HEK293T (cell line): ENCODE measurements at regions not wholly inside any gene's neighbourhood (a gene's known extent, or its start where the extent isn't known, plus 50 kb on each side); places are given as distances from the start of the nearest gene placed in this dataset.
"Not testable (repeated sequence)": the region's sequence is repeated elsewhere in the genome, so short reads cannot be mapped to it uniquely, and the experiment has no call there.

Experiments
- CTCF ChIA-PET: fragments of 350-600 bp; formaldehyde crosslinking; extraction: SDS; loops from one replicate; lab custom pipeline; 2021; ENCODE audit warnings: antibody characterized with exemption, inconsistent platforms; lab: Yijun Ruan, JAX
- POLR2A ChIA-PET: fragments of 350-600 bp; formaldehyde crosslinking; extraction: SDS; loops from one replicate; lab custom pipeline; 2020; ENCODE audit warnings: antibody characterized with exemption, inconsistent platforms; lab: Yijun Ruan, JAX
- DNase-seq: peaks from one replicate; pipeline ENCODE4 v3.0.0; 2012; ENCODE audit warnings: mixed read lengths; ENCODE audit errors: extremely low spot score
- ARNT ChIP-seq: fragments of 450-650 bp; IDR thresholded peaks from 2 replicates; pipeline ENCODE4 v1.6.1; 2017; ENCODE audit warnings: mild to moderate bottlenecking
- BHLHE40 ChIP-seq: fragments of 450-650 bp; IDR thresholded peaks from 2 replicates; pipeline ENCODE4 v1.6.1; 2016; ENCODE audit warnings: mild to moderate bottlenecking, moderate library complexity, borderline replicate concordance
- CTBP1 ChIP-seq: fragments of 450-650 bp; IDR thresholded peaks from 2 replicates; pipeline ENCODE4 v1.6.1; 2016; ENCODE audit warnings: borderline replicate concordance
- ELF4 ChIP-seq: fragments of 450-650 bp; IDR thresholded peaks from 2 replicates; pipeline ENCODE4 v1.6.1; 2017; ENCODE audit warnings: antibody characterized with exemption
- FOXA1 ChIP-seq: fragments of 450-650 bp; IDR thresholded peaks from 2 replicates; pipeline ENCODE4 v1.6.1; 2016; ENCODE audit warnings: mild to moderate bottlenecking
- FOXK2 ChIP-seq: fragments of 450-650 bp; IDR thresholded peaks from 2 replicates; pipeline ENCODE4 v1.6.1; 2016; ENCODE audit warnings: mild to moderate bottlenecking
- FOXM1 ChIP-seq: fragments of 450-650 bp; IDR thresholded peaks from 2 replicates; pipeline ENCODE4 v1.6.1; 2017; ENCODE audit warnings: mild to moderate bottlenecking, borderline replicate concordance
- HDGF ChIP-seq: fragments of 450-650 bp; IDR thresholded peaks from 2 replicates; pipeline ENCODE4 v1.6.1; 2017; ENCODE audit warnings: antibody characterized with exemption, borderline replicate concordance
- L3MBTL2 ChIP-seq: fragments of 450-650 bp; conservative IDR thresholded peaks from 2 replicates; pipeline ENCODE4 v1.6.1; 2016; ENCODE audit warnings: mild to moderate bottlenecking
- LEF1 ChIP-seq: fragments of 450-650 bp; IDR thresholded peaks from 2 replicates; pipeline ENCODE4 v1.6.1; 2017; ENCODE audit warnings: mild to moderate bottlenecking, borderline replicate concordance
- NFRKB ChIP-seq: fragments of 450-650 bp; IDR thresholded peaks from 2 replicates; pipeline ENCODE4 v1.6.1; 2016; ENCODE audit warnings: mild to moderate bottlenecking, moderate library complexity
- PKNOX1 ChIP-seq: fragments of 450-650 bp; IDR thresholded peaks from 2 replicates; pipeline ENCODE4 v1.6.1; 2016
- SP1 ChIP-seq: fragments of 450-650 bp; IDR thresholded peaks from 2 replicates; pipeline ENCODE4 v1.6.1; 2017
- SUZ12 ChIP-seq: fragments of 450-650 bp; IDR thresholded peaks from 2 replicates; pipeline ENCODE4 v1.6.1; 2016; ENCODE audit warnings: mild to moderate bottlenecking
- TARDBP ChIP-seq: fragments of 450-650 bp; IDR thresholded peaks from 2 replicates; pipeline ENCODE4 v1.6.1; 2016
- ZNF384 ChIP-seq: fragments of 450-650 bp; IDR thresholded peaks from 2 replicates; pipeline ENCODE4 v1.6.1; 2016

GRCh38 chr12:89154743-89155499, 197.4 kb downstream of the DUSP6 start:
- DNase-seq = no peak
- POLR2A ChIA-PET = no interaction called here
- TF ChIP-seq TARDBP = no peak
- no peak for TF ChIP-seq CTBP1
- no peak for TF ChIP-seq FOXM1
- TF ChIP-seq ARNT = no peak
- TF ChIP-seq FOXK2 = no peak
- TF ChIP-seq ELF4 = no peak
- no peak for TF ChIP-seq PKNOX1
- TF ChIP-seq FOXA1 = no peak
- no peak for TF ChIP-seq NFRKB
- no peak for TF ChIP-seq L3MBTL2
- no peak for TF ChIP-seq ZNF384
- no peak for TF ChIP-seq HDGF
- CTCF ChIA-PET = no interaction called here

- ChIA-PET POLR2A (no interaction called here), CTCF (interaction anchor here (0.7 kb wide), 1 partner anchor 113 kb away, joined by 9 read pairs; no protein-coding TSS in a partner anchor)
- TF ChIP-seq CTBP1 (no peak), BHLHE40 (no peak), PKNOX1 (no peak), LEF1 (no peak), ELF4 (no peak), ARNT (no peak)
- no peak for DNase-seq
Measured at GRCh38 chr12:89153341-89153740, 199.0 kb downstream of the DUSP6 start.

DNA sequence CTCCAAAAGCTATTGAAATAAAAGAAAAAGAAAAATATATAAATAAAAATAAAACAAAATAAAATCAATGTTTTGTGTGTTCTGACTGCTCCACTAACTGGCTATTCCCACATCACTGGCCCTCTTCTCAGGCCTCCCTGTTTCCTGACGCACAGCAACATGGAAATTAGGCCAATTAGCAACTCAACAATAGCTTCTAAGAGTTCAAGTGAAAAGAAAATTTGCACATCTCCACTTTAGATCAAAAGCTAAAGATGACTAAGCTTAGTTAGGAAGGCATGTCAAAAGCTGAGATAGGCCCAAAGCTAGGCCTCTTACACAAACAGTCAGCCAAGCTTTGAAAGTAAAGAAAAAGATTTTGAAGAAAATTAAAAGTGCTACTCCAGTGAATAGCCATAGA, 200.8 kb downstream of the DUSP6 start:
- ChIA-PET CTCF (interaction anchor here (1.3 kb wide), 1 partner anchor 10 kb away, joined by 3 read pairs; no protein-coding TSS in a partner anchor), POLR2A (no interaction called here)
- DNase-seq = no peak
- TF ChIP-seq BHLHE40 = no peak
- no peak for TF ChIP-seq TARDBP
- TF ChIP-seq FOXA1 = no peak
- no peak for TF ChIP-seq ZNF384
- TF ChIP-seq FOXM1 = no peak
- TF ChIP-seq SP1 = no peak
- no peak for TF ChIP-seq CTBP1
- TF ChIP-seq LEF1 = no peak
- TF ChIP-seq L3MBTL2 = no peak
- no peak for TF ChIP-seq SUZ12

- CTCF ChIA-PET = interaction anchor here (1.3 kb wide), 1 partner anchor 11 kb away, joined by 3 read pairs; no protein-coding TSS in a partner anchor
- DNase-seq, POLR2A ChIA-PET: not testable (repeated sequence)
Measured at GRCh38 chr12:89150789-89151188, 201.5 kb downstream of the DUSP6 start.

DNA sequence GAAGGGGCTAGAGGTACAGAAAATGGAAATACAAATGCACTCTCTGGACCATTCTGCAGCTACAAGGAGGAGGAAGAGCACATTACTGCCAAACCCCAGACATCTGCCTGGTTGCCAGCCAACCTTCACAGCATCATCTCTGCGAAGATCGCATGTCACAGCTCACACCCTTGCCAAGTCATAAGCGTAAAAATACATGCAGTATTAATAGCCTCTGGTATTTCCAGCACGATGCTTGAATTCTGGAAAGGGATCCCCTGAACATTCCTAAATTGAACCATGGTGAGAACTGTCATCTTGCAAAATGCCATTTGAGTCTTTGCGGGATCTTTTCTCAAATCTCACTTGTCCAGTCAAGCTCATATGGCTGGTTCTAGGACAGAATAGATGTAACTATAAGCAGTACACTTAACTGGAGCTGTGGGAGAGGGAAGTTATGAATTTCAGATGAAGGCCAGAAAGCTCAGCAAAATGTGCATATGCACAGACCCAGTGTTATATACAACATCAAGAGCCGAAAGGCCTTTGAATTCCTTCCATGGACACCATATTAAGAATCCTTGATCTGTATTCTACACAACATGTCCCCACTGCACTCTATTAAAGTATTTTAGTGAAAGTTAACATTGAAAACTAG, 211.6 kb downstream of the DUSP6 start:
- CTCF ChIA-PET = no interaction called here
- DNase-seq = no peak
- POLR2A ChIA-PET = no interaction called here
- TF ChIP-seq BHLHE40 (no peak), FOXK2 (no peak), SP1 (no peak), SUZ12 (no peak), L3MBTL2 (no peak), PKNOX1 (no peak), TARDBP (no peak), FOXA1 (no peak)

- POLR2A ChIA-PET = no interaction called here
- no peak for DNase-seq
- CTCF ChIA-PET = no interaction called here
- TF ChIP-seq L3MBTL2 = no peak
- no peak for TF ChIP-seq TARDBP
Measured at GRCh38 chr12:89140141-89140540, 212.2 kb downstream of the DUSP6 start.

DNA sequence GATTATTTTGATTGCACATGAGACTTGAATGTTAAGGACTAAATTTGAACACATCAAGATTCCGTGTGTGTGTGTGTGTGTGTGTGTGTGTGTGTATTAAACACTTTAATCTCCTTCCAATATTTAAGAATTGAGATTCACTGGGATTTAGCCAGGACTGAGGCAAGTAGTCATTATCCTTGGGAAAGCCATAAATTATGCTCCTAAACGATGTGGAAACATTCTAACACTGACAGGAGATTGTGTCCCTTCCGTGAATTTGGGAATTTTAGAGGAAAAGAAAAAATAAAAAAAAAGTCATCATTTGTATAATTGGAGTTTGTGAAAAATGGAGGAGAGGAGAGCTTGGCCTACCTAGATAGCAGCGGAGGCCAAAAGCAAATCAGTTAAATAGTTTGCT, 212.9 kb downstream of the DUSP6 start:
- CTCF ChIA-PET = no interaction called here
- no peak for DNase-seq
- POLR2A ChIA-PET = no interaction called here
- TF ChIP-seq FOXA1 (no peak), ZNF384 (no peak), ARNT (no peak), HDGF (no peak), FOXK2 (no peak), SUZ12 (no peak), ELF4 (no peak), CTBP1 (no peak), BHLHE40 (no peak), LEF1 (no peak), PKNOX1 (no peak), SP1 (no peak), TARDBP (no peak), L3MBTL2 (no peak), NFRKB (no peak), FOXM1 (no peak)
